ENCODE measurements at regions not wholly inside any gene's neighbourhood (a gene's known extent, or its start where the extent isn't known, plus 50 kb on each side); places are given as distances from the start of the nearest gene placed in this dataset.

DNA sequence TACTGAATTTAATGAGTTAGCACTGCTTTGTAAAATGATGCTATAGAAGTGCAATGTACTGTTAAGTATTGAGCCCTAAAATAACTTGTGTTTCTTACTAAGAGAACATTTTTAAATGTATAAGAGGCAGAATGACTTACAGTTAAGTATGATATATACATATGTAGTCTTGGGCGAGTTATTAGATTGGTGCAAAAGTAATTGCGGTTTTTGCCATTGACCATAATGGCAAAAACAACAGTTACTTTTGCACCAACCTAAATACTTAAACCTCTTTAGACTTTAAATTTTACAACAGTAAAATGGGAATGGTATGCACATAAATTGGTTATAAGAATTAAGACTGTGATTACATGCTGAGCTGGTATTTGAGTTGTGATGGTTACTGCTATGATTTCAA lies 79.8 kb downstream of the CNTN3 start:
- Histone ChIP-seq H3K79me1 (ENCODE audit: low read length) (no peaks in the 10 kb centered on the region), H2AFZ (ENCODE audit: insufficient read depth, low read length, poor library complexity) (no peak overlapping the region), H3K4me3 (ENCODE audit: low read depth, low read length) (no peak overlapping the region), H3K4me1 (ENCODE audit: control insufficient read depth in 1 of 2, insufficient read depth in 2 of 2, low read length in 2 of 2) (no peaks in the 10 kb centered on the region), H3K9ac (ENCODE audit: low read length) (no peak overlapping the region), H3K36me3 (ENCODE audit: control insufficient read depth in 1 of 2, insufficient read depth in 2 of 2, low read length in 2 of 2) (no peaks in the 10 kb centered on the region), H3K18ac (ENCODE audit: low read length) (no peak overlapping the region), H3K9me3 (ENCODE audit: insufficient read depth, low read depth, low read length) (no peaks in the 10 kb centered on the region), H2AK5ac (ENCODE audit: low read length) (no peak overlapping the region), H3K27me3 (ENCODE audit: insufficient read depth, low read length) (no peaks in the 10 kb centered on the region), H3K14ac (ENCODE audit: low read length) (no peak overlapping the region), H3K27ac (ENCODE audit: low read depth, low read length) (no peak overlapping the region), H3K4ac (ENCODE audit: low read depth, low read length) (no peak overlapping the region), H3K23ac (ENCODE audit: low read length) (no peak overlapping the region), H3K79me2 (ENCODE audit: control insufficient read depth, insufficient read depth, low read length, poor library complexity) (no peaks in the 10 kb centered on the region), H2BK5ac (ENCODE audit: low read depth, low read length, poor library complexity) (no peak overlapping the region), H3K4me2 (ENCODE audit: low read length) (no peak overlapping the region), H4K8ac (ENCODE audit: low read depth, low read length) (no peak overlapping the region), H4K91ac (ENCODE audit: low read depth, low read length) (no peak overlapping the region), H2BK120ac (ENCODE audit: insufficient read depth, low read length, poor library complexity) (no peak overlapping the region), H4K12ac (ENCODE audit: low read depth, low read length) (no peak overlapping the region), H2BK12ac (ENCODE audit: low read length) (no peak overlapping the region)
- WGBS (ENCODE audit: extremely low coverage, insufficient coverage, insufficient read length) = no CpG with 5 or more reads among the region's 2 CpGs
- no peak for DNase-seq

DNA sequence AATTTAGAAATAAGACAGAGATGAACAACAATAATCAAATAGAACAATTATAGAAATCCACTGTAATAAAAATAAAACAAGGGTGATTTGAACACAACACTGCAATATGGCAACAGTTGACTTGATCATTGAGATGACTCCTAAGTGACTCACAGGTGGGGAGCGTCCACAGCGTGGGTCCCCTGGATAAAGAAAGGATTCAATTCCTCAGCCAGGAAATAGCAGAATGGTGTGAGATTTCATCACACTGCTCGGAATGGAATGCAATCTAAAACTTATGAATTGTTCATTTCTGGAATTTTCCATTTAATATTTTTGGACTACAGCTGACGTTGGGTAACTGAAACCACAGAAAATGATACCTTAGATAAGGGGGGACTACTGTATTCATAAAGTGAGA lies 82.0 kb downstream of the CNTN3 start:
- Histone ChIP-seq H3K9me3 (ENCODE audit: insufficient read depth, low read depth, low read length) (no peaks in the 10 kb centered on the region), H3K36me3 (ENCODE audit: control insufficient read depth in 1 of 2, insufficient read depth in 2 of 2, low read length in 2 of 2) (no peaks in the 10 kb centered on the region), H3K18ac (ENCODE audit: low read length) (no peak overlapping the region), H3K79me1 (ENCODE audit: low read length) (no peaks in the 10 kb centered on the region), H3K14ac (ENCODE audit: low read length) (no peak overlapping the region), H3K23ac (ENCODE audit: low read length) (no peak overlapping the region), H2AFZ (ENCODE audit: insufficient read depth, low read length, poor library complexity) (no peak overlapping the region), H3K27me3 (ENCODE audit: insufficient read depth, low read length) (no peaks in the 10 kb centered on the region), H2AK5ac (ENCODE audit: low read length) (no peak overlapping the region), H2BK120ac (ENCODE audit: insufficient read depth, low read length, poor library complexity) (no peak overlapping the region), H4K91ac (ENCODE audit: low read depth, low read length) (no peak overlapping the region), H3K9ac (ENCODE audit: low read length) (no peak overlapping the region), H3K4me2 (ENCODE audit: low read length) (no peak overlapping the region), H3K4me1 (ENCODE audit: control insufficient read depth in 1 of 2, insufficient read depth in 2 of 2, low read length in 2 of 2) (no peaks in the 10 kb centered on the region), H2BK5ac (ENCODE audit: low read depth, low read length, poor library complexity) (no peak overlapping the region), H4K12ac (ENCODE audit: low read depth, low read length) (no peak overlapping the region), H3K79me2 (ENCODE audit: control insufficient read depth, insufficient read depth, low read length, poor library complexity) (no peaks in the 10 kb centered on the region), H3K4ac (ENCODE audit: low read depth, low read length) (no peak overlapping the region), H3K27ac (ENCODE audit: low read depth, low read length) (no peak overlapping the region), H3K4me3 (ENCODE audit: low read depth, low read length) (no peak overlapping the region), H2BK12ac (ENCODE audit: low read length) (no peak overlapping the region), H4K8ac (ENCODE audit: low read depth, low read length) (no peak overlapping the region)
- no CpG with 5 or more reads among the region's 4 CpGs for WGBS (ENCODE audit: extremely low coverage, insufficient coverage, insufficient read length)
- DNase-seq = peak in 1 of 2 donors; percentile 3

DNA sequence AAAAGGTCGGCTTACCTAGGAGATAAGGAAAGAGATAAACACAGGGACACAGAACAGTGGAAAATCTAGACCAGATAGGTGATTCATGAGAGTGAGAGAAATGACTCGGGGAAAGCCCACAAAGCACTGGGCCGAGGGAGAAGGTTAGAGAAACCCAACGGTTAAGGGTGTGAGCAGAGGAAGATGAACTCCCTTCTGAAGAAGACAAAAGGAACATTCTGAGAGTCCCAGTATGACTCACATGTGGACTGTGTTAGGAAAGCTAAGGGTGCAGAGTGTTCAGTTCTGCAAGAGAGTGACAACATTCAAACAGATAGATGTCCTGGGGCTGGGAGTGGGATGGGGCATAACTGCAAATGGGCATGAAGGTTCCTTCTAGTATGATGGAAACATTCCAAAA lies 83.0 kb downstream of the CNTN3 start:
- no peak overlapping the region for H2BK12ac ChIP-seq (ENCODE audit: low read length)
- no peak overlapping the region for H3K4me2 ChIP-seq (ENCODE audit: low read length)
- no peak overlapping the region for H3K23ac ChIP-seq (ENCODE audit: low read length)
- no peaks in the 10 kb centered on the region for H3K36me3 ChIP-seq (ENCODE audit: control insufficient read depth in 1 of 2, insufficient read depth in 2 of 2, low read length in 2 of 2)
- no peak overlapping the region for H2BK120ac ChIP-seq (ENCODE audit: insufficient read depth, low read length, poor library complexity)
- H3K4me3 ChIP-seq (ENCODE audit: low read depth, low read length) = no peak overlapping the region
- H2BK5ac ChIP-seq (ENCODE audit: low read depth, low read length, poor library complexity) = no peak overlapping the region
- H2AK5ac ChIP-seq (ENCODE audit: low read length) = no peak overlapping the region
- DNase-seq = peak in 1 of 2 donors; percentile 10
- no peak overlapping the region for H3K9ac ChIP-seq (ENCODE audit: low read length)
- no peak overlapping the region for H4K91ac ChIP-seq (ENCODE audit: low read depth, low read length)
- no peaks in the 10 kb centered on the region for H3K79me2 ChIP-seq (ENCODE audit: control insufficient read depth, insufficient read depth, low read length, poor library complexity)
- no CpG with 5 or more reads among the region's 4 CpGs for WGBS (ENCODE audit: extremely low coverage, insufficient coverage, insufficient read length)
- no peak overlapping the region for H4K8ac ChIP-seq (ENCODE audit: low read depth, low read length)
- H3K27me3 ChIP-seq (ENCODE audit: insufficient read depth, low read length) = no peaks in the 10 kb centered on the region
- no peak overlapping the region for H3K18ac ChIP-seq (ENCODE audit: low read length)
- no peaks in the 10 kb centered on the region for H3K4me1 ChIP-seq (ENCODE audit: control insufficient read depth in 1 of 2, insufficient read depth in 2 of 2, low read length in 2 of 2)
- H2AFZ ChIP-seq (ENCODE audit: insufficient read depth, low read length, poor library complexity) = no peak overlapping the region
- no peaks in the 10 kb centered on the region for H3K9me3 ChIP-seq (ENCODE audit: insufficient read depth, low read depth, low read length)
- no peaks in the 10 kb centered on the region for H3K79me1 ChIP-seq (ENCODE audit: low read length)
- H3K4ac ChIP-seq (ENCODE audit: low read depth, low read length) = no peak overlapping the region
- no peak overlapping the region for H4K12ac ChIP-seq (ENCODE audit: low read depth, low read length)
- no peak overlapping the region for H3K14ac ChIP-seq (ENCODE audit: low read length)
- no peak overlapping the region for H3K27ac ChIP-seq (ENCODE audit: low read depth, low read length)

DNA sequence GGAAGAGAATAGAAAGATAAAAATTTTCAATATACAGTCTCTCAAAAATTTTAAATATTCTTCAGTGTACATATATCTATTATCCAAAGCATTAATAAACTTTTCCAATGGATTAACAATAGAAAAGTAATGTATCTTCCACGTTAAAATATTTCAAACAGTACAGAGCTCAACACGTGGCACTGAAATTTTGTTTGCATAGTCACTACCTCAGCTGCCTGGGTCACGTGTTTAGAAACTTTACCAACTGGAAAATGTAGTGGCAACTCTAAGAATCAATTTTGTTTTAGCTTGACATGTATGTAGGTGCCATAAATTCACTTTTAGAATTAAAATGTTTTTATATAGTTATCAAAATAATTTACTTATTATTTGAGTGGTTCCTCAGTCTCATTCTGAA lies 85.3 kb downstream of the CNTN3 start:
- Histone ChIP-seq H2AK5ac (ENCODE audit: low read length) (no peak overlapping the region), H2AFZ (ENCODE audit: insufficient read depth, low read length, poor library complexity) (no peak overlapping the region), H3K9me3 (ENCODE audit: insufficient read depth, low read depth, low read length) (no peaks in the 10 kb centered on the region), H3K18ac (ENCODE audit: low read length) (no peak overlapping the region), H3K14ac (ENCODE audit: low read length) (no peak overlapping the region), H2BK12ac (ENCODE audit: low read length) (no peak overlapping the region), H3K27ac (ENCODE audit: low read depth, low read length) (no peak overlapping the region), H4K12ac (ENCODE audit: low read depth, low read length) (no peak overlapping the region), H3K4me1 (ENCODE audit: control insufficient read depth in 1 of 2, insufficient read depth in 2 of 2, low read length in 2 of 2) (no peaks in the 10 kb centered on the region), H4K91ac (ENCODE audit: low read depth, low read length) (no peak overlapping the region), H3K4ac (ENCODE audit: low read depth, low read length) (no peak overlapping the region), H3K79me2 (ENCODE audit: control insufficient read depth, insufficient read depth, low read length, poor library complexity) (no peaks in the 10 kb centered on the region), H3K4me3 (ENCODE audit: low read depth, low read length) (no peak overlapping the region), H3K27me3 (ENCODE audit: insufficient read depth, low read length) (no peaks in the 10 kb centered on the region), H3K79me1 (ENCODE audit: low read length) (no peaks in the 10 kb centered on the region), H3K23ac (ENCODE audit: low read length) (no peak overlapping the region), H2BK5ac (ENCODE audit: low read depth, low read length, poor library complexity) (no peak overlapping the region), H3K9ac (ENCODE audit: low read length) (no peak overlapping the region), H3K36me3 (ENCODE audit: control insufficient read depth in 1 of 2, insufficient read depth in 2 of 2, low read length in 2 of 2) (no peaks in the 10 kb centered on the region), H2BK120ac (ENCODE audit: insufficient read depth, low read length, poor library complexity) (no peak overlapping the region), H3K4me2 (ENCODE audit: low read length) (no peak overlapping the region), H4K8ac (ENCODE audit: low read depth, low read length) (no peak overlapping the region)
- WGBS (ENCODE audit: extremely low coverage, insufficient coverage, insufficient read length) = no CpG with 5 or more reads among the region's 3 CpGs
- no peak for DNase-seq

All from trophoblast cell (in vitro differentiated cells and primary cell).